ENCODE measurements at regions not wholly inside any gene's neighbourhood (a gene's known extent, or its start where the extent isn't known, plus 50 kb on each side); places are given as distances from the start of the nearest gene placed in this dataset.

GRCh38 chr16:6910301-6910700 lies 422.3 kb upstream of the RBFOX1 start:
- TF ChIP-seq TOX (CRISPR knock-in tag; IDR thresholded peaks at IDR 0.05; ENCODE audit: borderline replicate concordance) = no peak
- no peak for TF ChIP-seq ZFP30 (CRISPR knock-in tag; IDR thresholded peaks at IDR 0.05)
- no peak for TF ChIP-seq ZNF8 (CRISPR knock-in tag; IDR thresholded peaks at IDR 0.05)
- TF ChIP-seq PATZ1 (CRISPR knock-in tag; IDR thresholded peaks at IDR 0.05; ENCODE audit: borderline replicate concordance) = no peak
- TF ChIP-seq BACH2 (CRISPR knock-in tag; IDR thresholded peaks at IDR 0.05; ENCODE audit: borderline replicate concordance) = no peak
- no peak for TF ChIP-seq POU6F1 (CRISPR knock-in tag; IDR thresholded peaks at IDR 0.05; ENCODE audit: borderline replicate concordance, low read depth)
- TF ChIP-seq ZC3H10 (CRISPR knock-in tag; IDR thresholded peaks at IDR 0.05) = no peak
- no peak for TF ChIP-seq ARNTL (CRISPR knock-in tag; IDR thresholded peaks at IDR 0.05; ENCODE audit: borderline replicate concordance, low read depth)
- no peak for TF ChIP-seq TSHZ2 (CRISPR knock-in tag; IDR thresholded peaks at IDR 0.05)
- TF ChIP-seq SNAI2 (CRISPR knock-in tag; IDR thresholded peaks at IDR 0.05) = no peak
- no peak for TF ChIP-seq CSDC2 (CRISPR knock-in tag; IDR thresholded peaks at IDR 0.05)
- TF ChIP-seq ZFP3 (CRISPR knock-in tag; IDR thresholded peaks at IDR 0.05) = no peak
- TF ChIP-seq ZNF565 (CRISPR knock-in tag; conservative IDR thresholded peaks at IDR 0.05; ENCODE audit: low read depth) = no peak

Data from SK-N-SH treated with all-trans-retinoic acid at 6 μM for 48 hours (cell line).